GM21423 (cell line): ENCODE measurements at regions not wholly inside any gene's neighbourhood (a gene's known extent, or its start where the extent isn't known, plus 50 kb on each side); places are given as distances from the start of the nearest gene placed in this dataset.

Experiments used
- ATAC-seq: cut with Tn5 transposase; IDR thresholded peaks from one replicate; pipeline ENCODE4 v1.9.1; 2021; ENCODE audit warnings: mild to moderate bottlenecking, moderate library complexity; ENCODE audit not compliant: unreplicated experiment

- ATAC-seq, result no peak
These were observed 506.7 kb downstream of the GLRX3 start for GRCh38 chr10:130642926-130643325.

GRCh38 chr10:130647341-130647740 lies 511.1 kb downstream of the GLRX3 start:
- no peak for ATAC-seq

DNA sequence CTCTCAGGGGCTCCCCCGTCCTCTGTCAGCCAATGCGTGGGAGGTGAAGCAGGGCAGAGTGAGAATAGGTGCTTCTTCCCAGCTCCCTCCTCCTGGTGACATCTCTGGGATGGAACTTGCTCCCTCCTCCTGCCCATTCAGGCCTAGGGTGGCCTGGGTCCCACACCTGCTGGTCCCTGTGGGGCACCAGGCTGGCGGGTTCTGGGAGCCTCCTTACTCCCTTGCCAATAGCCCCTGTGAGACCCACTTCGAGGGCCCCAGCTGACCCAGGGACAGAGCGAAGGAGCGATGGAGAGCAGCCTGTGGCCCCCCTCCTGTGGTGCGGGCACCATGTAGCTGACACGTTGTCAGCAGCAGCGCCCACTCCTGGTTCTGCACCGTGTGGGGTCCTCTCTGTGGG lies 512.6 kb downstream of the GLRX3 start:
- no peak for ATAC-seq

- ATAC-seq, result no peak
These were observed 516.4 kb downstream of the GLRX3 start for GRCh38 chr10:130652544-130652943.

- ATAC-seq, result no peak
These were observed 516.9 kb downstream of the GLRX3 start for GRCh38 chr10:130652964-130653578.

DNA sequence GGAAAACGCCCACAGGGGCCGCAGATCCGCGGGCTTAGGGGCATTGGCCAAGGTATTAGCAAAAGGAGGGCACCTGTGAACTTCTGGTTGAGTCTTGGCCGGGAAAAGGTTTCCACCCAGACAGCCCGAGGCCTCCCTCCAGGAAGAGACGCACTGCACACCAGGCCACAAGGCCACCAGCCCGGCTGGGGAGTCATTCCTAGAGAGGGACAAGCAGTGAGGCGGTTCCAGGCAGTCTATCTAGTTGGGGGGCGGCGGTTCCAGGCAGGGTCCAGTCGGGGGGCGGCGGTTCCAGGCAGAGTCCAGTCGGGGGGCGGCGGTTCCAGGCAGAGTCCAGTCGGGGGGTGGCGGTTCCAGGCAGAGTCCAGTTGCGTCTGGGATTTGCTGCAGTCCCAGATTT lies 518.5 kb downstream of the GLRX3 start:
- no peak for ATAC-seq

- ATAC-seq, result no peak
These were observed 519.4 kb downstream of the GLRX3 start for GRCh38 chr10:130655313-130656186.

GRCh38 chr10:130656187-130656575 lies 520.0 kb downstream of the GLRX3 start:
- ATAC-seq, result no peak

- no peak for ATAC-seq
These were observed 520.5 kb downstream of the GLRX3 start for GRCh38 chr10:130656582-130657133.

DNA sequence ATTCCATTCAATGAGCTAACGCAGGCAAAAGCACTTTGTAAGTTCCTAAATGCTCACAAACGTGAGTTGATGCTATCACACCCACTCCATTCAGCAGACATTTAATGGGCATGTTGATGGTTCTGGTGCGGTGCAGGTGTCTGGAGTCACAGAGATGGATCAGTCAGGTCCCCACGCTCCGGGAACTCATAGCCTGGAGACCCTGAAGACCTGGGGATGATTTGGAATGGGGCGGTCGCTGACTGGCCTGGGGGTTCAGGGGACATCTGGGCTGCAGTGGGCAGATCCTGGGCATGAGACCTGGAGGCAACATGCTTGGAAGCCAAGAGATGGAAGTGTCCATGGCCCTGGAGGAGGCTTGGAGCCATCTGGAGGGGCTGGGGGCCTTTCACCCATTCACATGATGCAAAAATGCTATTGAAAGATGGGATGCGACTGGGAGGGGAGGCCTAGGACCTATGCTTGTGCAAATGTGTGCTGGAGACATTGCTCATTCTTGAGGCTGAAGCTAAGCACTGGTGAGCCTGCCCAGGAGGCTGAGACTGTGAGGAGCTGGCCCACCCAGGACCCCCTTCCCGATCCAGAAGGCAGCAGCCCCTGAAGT lies 522.6 kb downstream of the GLRX3 start:
- ATAC-seq, result no peak

- no peak for ATAC-seq
These were observed 523.3 kb downstream of the GLRX3 start for GRCh38 chr10:130659528-130659927.

DNA sequence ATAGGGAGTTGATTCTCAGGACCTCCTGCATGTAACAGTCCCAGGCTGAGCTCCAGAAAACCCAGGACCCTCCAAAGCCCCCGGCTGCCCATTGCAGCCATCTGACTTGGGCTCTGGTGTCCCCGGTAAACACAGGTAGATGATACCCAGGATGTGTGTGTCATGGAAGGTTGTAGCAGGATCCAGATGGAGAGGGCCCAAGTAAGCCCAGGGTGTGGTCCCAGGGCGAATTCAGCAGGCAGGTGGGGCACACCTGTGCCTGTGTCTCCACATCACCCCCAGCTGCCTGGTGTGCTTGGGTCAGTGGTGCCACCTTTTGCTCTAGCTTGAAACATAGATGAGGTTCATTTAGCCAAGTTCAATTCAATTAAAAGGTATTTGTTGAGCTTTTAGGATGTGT lies 524.1 kb downstream of the GLRX3 start:
- no peak for ATAC-seq

- ATAC-seq, result no peak
These were observed 525.2 kb downstream of the GLRX3 start for GRCh38 chr10:130661419-130661818.

DNA sequence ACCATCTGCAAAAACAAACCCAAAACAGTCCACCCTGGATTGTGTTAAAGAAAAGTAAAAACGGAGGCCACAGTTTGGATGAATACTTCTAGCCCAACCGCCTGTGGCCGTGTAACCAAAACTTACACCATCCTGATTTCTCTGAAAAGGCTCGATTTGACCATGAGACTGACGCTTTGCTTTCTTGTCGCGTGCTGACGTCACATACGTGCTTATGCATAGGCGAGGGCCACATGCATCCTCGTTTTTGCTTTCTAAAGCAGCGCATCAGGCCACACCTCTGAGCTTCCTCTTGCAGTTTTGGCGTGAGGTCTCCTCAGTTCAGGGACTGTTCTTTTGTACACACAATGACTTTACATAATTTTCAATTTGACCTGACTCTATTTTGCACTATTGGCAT lies 526.6 kb downstream of the GLRX3 start:
- ATAC-seq, result no peak

DNA sequence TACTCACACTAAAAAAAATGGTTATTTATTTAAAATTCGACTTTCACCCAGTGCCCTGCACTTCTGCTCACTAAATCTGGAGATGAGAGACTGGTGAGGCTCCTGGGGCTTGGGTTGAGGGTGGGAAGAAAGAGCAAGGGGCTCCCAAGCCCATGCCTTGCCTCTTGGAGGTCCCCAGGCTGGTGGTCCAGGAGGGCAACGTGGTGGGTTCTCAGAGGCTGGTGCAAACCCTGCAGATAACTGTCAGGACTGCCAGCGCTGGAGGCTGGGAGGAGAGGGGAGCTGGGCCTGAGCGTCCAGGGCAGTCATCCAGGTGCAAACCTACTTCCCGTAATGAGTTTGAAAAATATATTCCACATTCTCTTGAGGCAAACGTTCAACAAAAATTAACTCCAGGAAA lies 528.3 kb downstream of the GLRX3 start:
- no peak for ATAC-seq

DNA sequence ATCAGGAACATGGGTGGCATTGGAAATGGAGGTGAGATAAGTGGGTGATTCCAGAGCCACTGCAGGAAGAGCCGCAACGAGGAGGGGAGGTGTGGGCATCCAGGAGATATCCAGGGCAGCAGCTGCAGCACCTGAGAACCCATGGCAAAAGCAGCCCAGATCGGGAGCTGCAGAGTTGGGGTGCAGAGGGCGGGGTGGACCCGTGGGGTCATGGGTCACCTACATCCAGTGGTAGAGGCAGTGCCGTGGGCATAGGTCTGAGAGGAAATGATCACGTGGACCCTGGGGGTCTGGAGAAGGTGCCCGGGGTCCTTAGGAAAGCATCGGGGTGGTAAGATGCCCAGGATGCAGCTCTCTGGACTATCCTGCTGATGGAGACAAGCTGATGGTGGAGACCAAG lies 530.0 kb downstream of the GLRX3 start:
- ATAC-seq, result no peak

DNA sequence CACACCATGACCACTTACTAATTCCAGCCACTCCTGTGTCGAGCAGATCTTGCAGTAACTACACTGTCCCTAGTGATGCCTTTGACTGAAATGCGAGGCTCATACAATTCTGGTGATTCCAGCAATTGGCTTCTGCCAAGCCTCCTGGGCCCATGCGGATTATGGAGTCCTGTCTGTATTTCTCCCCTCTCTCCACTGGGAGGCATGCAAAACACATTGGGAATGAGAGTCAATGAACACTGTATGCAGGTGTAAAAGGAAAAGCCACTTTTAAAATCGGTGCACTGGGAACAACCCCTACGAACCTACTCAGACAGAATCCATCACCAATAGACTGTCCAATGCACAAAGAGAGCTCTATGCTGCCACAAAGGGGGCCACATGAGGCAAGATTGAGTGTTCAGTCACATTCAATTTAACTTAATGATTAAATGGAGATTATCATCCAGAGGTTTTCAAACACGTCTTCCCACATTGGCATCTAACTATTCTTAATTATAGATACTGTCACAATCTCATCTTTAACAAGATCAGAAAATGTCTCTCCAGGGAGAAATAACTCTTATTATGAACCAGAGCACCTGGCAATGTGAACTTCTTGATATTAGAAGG lies 550.6 kb downstream of the GLRX3 start:
- no peak for ATAC-seq

DNA sequence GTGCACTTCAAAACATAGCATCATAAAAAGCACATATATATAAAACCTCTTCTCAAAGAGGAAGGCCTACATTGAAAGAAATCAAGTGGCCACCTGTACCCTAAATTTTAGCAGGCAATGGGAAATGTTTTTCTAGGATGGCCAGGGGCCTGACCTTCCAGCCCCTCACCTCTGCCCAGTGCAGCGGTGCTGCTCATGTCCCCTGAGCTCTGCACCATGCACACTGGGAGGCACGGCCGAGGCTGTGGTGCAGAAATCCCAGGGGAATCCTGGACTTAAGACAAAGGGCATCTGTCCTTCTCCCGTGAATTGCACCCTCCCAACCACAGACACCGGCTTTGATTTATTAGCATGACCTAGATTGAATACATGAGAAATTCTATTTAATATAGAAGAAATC lies 551.4 kb downstream of the GLRX3 start:
- ATAC-seq, result no peak

DNA sequence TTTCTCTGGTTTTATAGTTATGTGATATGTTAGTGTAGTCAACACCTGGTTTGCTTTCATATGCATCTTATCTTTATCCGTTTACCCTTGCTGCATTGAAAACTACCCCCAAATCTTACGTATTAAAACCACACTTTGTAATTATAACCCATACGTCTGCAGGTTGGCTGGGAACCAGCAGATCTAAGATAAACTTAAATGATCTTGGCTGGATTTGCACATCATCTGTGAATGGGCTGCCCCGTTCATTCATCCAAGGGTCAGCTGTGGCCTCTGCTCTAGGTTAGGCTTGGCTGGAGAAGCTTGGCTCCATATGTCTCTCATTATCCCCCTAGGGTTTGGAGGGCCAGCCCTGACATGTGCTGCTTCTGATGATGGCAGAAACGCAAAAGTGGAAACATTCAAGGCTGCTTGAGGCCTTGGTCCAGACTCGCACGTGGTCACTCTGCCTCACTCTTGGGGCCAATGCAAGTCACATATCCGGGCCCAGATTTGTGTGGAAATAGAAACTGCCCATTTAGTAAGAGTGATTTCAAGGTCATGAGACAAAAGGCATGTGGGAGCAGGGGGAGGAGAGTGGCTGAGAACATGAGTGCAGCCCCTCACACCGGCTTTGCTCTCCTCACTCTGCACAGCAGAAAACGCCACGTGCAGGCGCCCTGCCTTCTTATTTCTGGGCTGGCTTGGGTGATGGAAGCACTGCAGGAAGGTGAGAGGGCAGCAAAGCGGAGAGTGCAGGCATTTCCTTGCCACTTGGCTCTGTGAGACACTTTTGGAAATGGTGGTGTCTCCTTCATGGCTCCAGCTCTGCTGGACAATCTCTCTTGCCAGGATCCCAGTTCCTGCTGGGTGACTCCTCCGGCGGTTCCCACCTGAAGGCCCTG lies 553.8 kb downstream of the GLRX3 start:
- no peak for ATAC-seq

DNA sequence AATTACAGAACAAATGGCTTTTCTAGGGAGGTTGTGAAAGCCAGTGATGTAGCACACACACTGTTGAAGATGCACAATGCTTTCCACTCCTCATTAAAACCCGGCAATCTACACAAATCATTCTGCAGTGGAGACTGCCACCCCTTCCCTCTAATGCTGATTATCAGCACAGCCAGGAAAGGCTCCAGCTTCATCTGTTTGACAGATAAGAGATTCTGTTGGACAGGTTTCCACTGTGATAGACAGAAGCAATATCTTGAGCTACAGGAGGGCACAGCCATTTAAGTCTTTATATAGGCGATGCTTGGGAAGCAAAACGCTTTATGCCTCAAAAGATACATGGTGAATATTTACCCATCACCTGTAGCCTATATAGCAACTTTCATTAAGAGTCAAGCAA lies 555.6 kb downstream of the GLRX3 start:
- no peak for ATAC-seq
